G401.6 (cell line): ENCODE measurements at regions not wholly inside any gene's neighbourhood (a gene's known extent, or its start where the extent isn't known, plus 50 kb on each side); places are given as distances from the start of the nearest gene placed in this dataset.

Experiments used
- FAIRE-seq: peaks from 2 replicates; lab custom pipeline; 2012; peaks lifted over from hg19 to GRCh38; lab: Jason Lieb, UNC

DNA sequence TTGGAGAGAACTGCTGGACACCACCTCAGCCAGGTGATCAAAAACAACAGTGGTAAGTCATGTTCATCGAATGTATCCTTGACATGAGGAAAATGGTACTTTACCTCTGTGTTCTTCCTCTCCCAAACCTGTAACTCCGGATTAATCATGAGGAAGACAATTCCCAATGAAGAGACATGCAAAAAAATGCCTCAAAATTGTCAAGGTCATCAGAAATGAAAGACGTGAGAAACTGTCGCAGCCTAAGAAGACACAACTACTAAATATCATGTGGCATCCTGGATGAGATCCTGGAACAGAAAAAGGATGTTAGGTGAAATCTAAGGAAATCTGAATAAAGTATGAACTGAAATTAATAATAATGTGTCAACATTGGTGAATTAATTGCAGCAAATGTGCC, 178.4 kb downstream of the LACC1 start:
- FAIRE-seq = no peak

DNA sequence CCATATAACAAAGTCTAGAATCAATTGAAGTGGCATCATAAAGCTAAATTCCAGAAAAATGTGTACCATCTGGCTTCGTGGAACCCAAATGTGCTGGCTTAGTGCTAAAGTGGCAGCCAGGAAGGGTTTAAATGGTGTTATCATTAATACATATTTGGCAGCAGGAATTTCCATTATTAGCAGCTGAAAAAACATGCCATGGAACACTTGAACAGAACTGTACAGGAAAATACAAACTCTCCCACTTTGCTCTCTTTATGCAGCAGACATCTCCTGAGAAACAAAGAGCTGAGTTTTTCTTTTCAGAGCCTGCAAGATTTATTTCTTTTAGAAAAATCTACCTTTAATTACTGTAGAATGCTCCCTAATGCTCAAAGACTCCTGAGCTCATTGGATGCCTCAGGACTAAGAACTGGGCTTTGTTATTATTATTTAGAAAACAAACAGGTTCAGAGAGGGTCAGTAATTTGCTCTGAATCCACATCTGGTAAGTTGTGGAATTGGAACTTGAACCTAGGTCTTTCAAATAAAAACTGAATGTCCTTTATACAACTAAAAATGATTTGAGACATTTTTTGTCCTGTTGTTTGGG, 179.0 kb downstream of the LACC1 start:
- no peak for FAIRE-seq

DNA sequence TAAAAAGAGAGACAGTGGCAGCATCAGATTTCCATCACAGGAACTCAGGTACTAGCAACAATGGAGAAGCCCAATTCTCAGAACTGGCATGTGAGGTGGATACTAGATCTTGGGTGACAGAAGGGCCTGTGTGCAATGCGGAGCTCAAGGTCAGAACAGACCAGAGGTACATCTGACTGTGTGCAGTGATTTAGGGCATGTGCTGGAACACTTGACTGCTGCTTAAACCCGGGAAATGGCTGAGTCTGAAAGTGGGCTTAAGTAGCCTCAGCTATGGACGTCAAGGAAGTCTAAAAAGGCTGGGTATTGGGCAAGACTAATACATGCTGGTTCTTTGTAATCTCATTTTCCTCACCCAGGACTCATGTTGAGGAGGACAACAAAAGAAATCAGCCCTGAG, 182.2 kb downstream of the LACC1 start:
- FAIRE-seq = no peak

DNA sequence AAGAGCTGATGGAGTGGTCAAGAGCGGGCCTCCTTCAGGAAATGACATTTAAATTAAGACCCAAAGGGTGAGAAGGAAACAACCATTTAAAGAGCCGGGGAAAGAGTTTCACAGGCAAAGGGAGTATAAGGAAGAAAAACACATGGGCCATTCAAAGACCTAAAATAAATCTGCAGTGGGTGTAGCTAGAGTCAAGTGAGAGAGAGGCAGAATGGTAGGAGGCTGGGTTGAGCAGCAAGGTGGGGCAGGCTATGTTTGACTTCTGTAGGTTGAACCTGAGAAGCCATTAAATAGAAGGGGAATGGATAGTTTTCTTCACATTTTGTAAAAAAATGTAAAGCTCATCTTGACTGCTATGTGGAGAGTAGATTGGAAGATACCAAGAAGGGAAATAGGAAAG, 183.8 kb downstream of the LACC1 start:
- FAIRE-seq = no peak

DNA sequence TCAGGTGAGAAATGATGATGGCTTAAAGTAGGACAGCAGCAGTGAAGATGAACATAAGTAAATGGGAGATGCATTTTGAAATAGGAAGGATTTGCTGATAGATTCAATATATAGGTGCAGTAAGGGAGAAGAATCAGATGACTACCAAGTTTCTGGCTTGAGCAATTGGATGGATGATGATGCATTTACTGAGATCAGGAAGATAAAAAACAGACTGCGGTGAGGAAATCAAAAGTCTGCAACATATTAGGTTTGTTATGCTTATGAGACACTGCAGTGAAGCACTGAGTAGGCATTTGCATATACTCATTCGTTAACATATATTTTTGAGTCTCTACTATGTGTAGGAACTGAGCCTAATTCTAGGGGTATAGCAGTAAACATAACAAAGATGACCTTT, 184.2 kb downstream of the LACC1 start:
- FAIRE-seq = no peak

DNA sequence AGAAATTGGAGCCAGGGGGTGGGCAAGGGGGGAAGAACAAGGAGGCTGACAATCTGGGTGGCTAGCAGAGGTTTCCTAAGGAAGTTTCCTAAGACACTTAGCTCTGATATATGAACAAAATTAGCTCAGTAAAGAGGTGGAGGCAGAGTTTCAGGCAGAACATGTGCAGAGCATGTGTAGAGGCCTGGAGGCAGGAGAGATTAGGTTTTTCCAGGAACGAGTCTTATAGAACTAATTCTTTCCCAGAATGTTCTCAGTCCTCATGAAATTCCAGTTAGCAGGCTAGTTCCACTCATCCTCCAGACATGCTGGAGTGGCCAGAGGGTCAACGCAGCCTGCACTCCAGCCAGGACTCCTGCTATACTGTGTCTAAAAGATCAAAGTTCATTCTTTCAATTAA, 184.7 kb downstream of the LACC1 start:
- FAIRE-seq = no peak

DNA sequence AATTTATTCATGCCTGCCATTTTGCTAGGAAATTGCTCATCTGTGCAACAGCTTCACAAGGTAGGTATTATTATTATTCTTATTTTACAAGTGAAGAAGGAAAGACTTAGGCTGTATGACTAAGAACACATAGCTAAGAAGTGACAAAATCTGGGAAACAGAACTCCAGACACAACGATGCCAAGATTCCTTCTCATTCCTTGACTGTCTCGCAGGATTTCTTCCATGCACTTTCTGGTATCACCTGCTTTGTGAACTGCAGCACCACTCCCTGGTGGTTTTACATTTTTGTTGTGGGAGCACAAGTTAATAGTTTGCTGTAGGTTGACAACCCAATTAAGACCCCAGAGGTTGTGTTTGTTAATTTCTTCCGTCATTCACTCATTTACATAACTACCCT, 188.5 kb downstream of the LACC1 start:
- FAIRE-seq = no peak

DNA sequence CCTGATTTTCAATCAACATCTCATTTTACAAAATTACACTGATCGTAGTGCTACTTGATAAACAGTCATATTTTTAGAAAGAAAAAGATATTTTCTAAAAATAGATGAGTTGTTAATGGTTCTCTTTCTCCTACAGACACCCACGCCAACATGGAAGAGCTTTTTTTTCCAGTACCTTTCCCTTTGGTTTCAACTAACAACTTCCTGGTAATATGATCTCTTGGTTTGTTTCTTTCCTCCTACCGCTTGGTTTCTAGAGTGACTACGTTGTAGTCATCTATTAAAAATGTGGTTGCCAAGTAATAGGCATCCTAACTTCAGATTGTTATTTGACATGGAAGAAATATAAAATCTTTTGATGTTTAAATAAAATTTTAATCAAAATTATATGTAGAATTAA, 189.0 kb downstream of the LACC1 start:
- FAIRE-seq = no peak

DNA sequence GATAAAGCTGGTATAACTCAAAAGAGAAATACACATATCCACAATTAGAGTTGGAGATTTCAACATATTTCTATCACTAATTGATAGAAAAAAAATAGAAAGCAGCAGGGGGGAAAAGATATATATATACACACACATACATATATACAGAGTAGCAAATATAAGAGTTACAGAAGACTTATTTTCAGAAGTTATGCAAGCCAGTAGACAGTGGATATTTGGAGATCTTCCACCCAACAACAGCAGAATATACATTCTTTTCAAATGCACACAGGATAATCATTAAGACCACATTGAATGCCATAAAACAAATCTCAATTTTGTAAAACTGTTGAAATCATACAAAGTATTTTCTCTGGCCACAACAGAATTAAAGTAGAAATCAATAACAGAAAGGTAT, 192.8 kb downstream of the LACC1 start:
- no peak for FAIRE-seq

DNA sequence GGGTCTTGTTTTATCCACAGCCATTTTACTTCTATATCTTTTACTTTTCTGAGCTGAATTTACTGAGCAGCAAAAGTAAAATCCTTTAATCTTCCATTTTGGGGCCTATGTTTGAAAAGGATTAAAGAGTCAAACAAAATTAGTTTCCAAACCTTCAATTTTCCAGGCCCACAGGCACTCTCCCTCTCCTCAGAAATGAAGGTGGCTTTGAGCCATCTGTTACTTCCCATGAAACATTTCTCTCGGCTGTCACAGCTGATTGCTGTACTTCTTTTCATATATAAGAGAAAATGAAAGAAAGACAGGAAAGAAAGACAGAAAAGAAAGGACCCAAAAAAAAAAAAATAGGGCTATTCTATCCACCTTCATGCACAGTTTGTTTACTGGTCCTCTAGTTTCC, 194.9 kb downstream of the LACC1 start:
- FAIRE-seq = no peak

DNA sequence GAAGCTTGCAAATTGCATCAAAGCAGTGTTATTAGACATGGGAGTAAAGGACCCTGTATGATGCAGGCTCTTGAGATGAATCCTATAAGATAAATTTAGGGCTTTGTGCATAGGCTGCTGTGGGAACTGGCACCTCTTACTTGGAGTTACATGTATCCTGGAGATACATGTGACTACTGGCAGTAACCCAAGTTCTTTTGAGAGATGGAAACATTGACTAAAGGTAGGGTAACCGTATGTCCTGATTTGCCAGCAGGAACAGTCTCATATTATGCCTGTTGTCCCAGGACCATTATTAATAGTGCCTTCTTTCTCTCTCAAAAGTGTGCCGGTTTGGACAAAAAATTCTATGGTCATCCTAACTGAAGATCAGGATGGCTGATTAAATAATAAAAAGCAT, 195.4 kb downstream of the LACC1 start:
- FAIRE-seq = no peak

DNA sequence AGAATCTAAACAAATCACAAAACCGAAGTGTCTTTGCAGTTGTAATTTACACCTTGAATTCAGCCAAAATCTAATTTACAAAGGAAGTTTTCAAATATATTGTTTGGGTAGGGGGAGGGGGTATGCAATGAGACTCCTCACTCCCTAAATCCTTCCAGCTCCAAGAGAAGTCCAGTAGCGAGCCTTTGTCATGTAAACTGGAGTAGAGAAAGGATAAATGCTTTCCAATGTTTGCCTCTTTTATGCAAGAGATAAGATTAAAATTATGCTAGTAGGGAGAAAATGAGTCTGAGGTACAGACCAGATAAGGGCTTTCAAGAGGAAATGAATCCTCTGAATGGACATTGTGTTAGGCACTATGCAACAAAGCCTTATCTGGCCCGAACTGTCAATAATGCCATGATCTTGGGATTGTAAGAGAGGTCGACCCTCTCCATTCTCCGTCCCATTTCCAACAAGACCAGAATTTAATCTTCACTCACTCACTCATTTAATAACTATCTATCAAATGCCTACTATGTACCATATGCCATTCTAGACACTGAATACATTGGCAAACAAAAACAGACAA, 199.2 kb downstream of the LACC1 start:
- no peak for FAIRE-seq

DNA sequence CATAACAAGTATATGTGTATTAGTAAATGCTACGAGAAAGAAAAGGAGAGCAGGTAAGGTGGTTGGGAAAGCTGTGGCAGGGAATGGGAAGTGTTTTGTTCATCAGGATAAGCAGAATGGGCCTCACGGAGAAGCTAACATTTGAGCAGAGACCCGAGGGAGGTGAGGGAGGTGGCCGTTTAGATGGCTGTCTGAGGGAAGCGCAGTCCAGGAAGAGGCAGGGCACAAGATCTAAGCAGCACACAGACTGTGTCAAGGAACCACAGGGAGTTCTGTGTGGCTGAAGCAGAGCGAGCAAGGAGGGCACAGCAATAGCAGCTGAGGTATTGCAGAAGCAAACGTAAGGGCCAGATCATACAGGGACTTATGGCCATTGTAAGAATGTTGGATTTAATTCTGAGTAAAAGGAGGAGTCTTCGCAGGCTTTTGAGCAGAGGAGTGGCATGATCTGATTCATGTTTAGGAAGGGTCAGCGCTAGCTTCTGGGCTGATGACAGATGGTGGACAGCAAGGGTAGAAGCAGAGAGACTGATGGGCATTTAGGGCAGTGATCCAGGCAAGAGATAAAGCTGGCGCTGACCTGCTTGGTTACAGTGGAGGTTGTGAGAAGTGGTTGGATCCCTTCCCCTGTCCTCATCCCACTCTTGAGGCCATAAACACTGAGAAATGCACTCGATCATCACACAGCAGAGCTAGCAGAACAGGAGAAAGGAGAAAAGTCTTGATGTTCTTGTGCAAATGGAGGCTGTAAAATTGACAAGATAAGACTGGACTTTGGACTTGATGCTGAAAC, 199.9 kb downstream of the LACC1 start:
- FAIRE-seq = no peak

DNA sequence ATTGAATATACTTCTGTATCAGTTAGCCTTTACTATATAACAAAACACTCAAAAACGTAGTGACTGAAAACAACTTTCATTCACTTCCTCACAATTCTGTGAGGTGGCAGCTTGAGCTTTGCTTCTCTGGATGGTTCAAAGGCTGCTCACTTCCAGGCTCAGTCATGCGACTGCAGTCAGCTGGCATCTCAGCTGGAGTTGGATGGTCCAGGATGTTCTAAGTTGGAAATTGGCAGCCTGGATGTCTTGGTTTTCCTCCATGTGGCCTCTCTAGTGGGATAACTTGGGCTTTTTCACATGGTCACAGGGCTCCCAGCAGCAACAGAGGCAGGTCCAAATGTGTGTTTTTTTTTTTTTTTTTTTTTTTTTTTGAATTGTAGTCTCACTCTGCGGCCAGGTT, 204.4 kb downstream of the LACC1 start:
- FAIRE-seq = no peak

DNA sequence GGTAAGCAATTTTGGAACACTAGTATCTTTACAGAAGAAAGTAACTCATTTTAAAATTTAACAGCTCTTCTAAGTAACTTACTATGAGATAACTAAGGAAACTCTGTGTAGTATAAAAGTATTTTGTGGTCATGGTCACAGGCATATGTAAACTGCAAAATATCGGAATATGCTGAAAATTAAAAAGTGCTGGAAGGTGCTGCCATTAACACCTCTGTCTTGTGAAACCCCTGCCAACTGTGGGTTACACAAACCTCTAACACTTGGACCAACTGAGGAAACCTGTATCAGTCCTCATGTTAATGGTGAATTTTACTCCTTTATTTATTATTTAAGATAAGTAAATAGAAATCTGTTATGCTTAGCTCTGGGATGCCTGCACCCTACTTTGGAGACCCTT, 206.7 kb downstream of the LACC1 start:
- FAIRE-seq = no peak

DNA sequence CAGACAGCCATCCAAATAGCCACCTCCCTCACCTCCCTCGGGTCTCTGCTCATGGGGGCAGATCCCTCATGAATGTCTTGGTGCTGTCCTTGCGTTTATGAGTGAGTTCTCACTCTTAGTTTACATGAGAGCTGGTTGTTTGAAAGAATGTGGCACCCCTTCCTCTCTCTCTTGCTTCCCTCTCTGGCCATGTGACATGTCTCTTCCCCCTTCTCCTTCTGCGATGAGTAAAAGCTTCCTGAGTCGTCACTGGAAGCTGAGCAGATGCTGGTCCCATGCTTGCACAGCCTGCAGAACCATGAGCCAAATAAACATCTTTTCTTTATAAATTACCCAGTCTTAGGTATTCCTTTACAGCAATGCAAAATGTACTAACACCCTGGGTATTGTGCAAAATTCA, 208.7 kb downstream of the LACC1 start:
- FAIRE-seq = no peak

DNA sequence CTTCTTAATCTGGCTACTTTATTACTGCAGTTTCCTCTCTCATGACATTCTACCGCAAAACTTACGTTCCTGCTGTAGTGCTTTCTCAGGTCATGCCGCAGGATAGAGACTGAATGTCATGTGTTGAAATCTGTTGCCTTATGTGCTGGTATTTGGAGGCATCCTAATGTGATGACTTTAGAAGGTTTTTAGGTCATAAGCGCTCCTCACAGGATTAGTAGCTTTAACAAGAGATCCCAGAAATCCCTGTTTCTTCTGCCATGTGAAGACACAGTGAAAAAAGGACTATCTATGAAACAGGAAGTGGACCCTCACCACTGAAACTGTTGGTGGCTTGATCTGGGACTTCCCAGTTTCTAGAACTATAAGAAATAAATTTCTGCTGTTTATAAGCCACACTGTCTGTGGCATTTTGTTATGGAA, 209.3 kb downstream of the LACC1 start:
- no peak for FAIRE-seq

DNA sequence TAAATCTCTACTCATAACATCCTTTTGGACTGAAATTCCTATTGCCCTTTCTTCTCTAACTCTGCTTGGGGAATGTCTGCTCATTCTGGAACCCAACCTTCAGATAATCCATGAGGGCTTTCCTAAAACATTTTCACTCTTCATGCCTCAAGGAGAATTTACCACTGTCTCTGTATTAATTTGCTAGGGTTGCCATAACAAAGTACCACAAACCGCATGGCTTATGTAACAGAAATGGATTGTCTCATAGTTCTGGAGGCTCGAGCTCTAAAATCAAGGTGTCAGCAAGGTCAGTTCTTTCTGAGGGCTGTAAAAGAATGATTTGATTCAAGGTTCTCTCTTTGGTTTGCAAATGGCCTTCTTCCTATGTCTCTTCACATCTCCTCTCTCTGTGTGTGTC, 209.7 kb downstream of the LACC1 start:
- no peak for FAIRE-seq

DNA sequence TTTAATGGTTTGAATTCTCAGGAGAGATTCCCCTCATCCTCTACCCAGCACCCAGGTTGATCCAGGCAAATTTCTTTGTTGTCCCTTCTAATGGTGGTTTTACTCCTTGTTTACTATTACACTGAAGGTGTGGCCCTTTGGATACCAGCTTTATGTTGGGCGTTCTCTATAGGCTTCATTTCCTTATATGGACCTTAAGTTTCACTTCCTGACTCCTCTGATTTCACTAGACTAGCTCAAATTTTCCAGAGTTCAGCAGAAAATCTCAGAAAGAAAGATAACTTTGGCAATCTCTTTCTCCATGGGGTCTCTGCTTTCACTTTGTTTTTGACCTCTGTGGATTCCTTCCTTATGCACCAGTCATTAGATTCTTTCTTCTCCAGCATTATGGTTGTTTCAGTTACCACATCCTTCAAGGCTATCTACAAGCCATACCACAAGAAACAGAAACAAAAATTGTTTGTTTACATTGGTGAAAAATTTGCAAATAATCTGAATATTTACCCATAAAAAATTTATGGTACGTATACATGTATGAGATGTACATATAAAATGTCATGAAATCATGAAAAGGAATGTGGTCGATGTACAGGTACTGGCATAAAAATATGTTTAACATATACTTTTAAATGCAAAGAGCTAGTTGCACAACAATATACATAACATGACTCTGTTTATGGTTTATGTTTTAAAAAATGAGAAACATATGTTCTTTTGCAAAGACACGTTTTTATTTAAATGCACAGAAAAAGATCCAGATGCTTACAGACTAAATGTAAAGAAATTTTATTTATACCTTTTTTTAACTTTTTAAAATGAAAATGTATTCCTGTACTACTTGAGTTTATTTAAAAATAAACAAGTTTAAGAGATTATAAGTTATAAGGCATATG, 212.6 kb downstream of the LACC1 start:
- peak; percentile 31 for FAIRE-seq

DNA sequence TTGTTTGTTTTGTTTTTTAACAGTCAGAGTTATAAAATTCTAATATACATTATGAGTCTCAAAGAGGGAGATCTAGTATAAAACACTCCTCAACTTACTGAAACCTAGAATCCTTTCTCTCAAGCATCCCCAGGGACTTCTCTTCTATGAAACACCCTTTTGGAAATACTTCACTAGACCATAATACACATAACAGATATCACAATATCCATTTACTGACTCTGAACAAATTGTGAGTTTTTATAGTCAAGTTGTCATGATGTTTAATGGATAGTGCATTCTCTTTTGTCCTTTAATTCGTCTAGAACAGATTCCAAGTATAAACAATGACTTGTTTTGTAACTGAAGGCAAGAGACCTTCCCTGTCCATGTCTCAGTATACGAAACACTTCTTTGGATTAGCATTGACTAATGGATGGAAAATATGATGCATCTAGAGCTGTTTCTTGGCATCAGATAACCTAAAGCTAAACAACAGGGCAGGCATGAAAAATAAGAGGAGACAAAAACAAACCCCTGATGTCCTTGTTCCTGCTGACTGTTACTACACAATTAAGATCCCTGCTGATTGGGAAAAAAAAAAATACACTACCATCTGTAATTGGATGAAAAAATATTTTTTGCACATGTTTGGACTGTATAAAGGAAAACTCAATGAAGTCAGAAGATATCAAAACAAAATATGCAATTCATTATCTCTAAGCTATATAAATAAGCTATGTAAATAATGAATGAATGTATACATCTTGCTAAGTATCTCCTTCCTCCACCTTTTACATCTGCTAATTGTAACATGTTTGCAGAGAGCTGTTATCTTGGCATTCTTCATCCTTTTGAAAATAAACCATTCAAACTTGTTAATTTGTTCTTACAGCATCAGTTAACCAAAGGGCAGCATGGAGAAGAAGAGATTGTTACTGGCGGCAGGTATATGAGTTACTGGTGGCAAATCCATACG, 214.2 kb downstream of the LACC1 start:
- FAIRE-seq = no peak

DNA sequence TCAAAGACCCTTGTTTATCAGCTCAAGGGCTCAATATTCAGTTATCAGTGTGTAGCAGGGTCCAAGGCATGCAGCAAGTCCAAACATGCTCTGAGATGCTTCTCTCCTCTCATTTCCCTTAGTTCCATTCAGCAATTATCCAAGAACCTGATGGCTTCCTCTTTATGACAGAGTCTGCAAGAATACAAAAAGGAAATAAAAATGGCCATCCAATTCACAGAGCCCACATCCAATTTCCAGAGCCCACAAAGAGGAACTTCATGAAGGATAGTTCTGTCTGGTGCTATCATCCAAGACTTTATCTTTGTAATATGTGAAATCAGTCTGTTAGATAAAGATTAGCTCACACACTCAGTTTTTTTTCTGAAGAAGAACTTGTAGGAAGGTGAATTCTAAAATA, 217.2 kb downstream of the LACC1 start:
- FAIRE-seq = no peak

DNA sequence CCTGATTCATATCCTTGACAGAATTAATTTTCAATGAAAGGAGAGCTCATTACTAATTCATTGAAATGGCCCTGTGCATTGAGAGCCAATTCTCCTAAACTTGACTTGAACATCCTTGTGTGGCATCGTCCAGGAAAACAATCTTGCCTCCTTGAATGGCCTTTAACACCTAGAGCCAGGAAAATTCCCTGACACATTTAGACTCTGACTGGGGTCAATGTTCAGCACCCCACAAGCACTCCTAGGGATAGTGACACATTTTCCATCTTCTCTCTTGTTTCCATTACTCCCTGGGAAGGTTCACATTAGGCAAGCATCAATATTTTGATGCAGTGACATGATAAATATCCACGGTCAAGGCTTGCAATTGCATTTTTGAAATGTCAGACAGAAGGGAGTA, 218.9 kb downstream of the LACC1 start:
- FAIRE-seq = no peak
